Neural crest cell (in vitro differentiated cells): ENCODE measurements at regions not wholly inside any gene's neighbourhood (a gene's known extent, or its start where the extent isn't known, plus 50 kb on each side); places are given as distances from the start of the nearest gene placed in this dataset.

Experiments used
- DNase-seq: peaks from one replicate; pipeline ENCODE4 v3.0.0; 2021; ENCODE audit warnings: low read depth, mixed read lengths, low spot score
- H3K27ac Mint-ChIP-seq: one replicate; pipeline ENCODE4 v1.8.0; 2021; ENCODE audit warnings: mild to moderate bottlenecking, mixed read lengths; ENCODE audit not compliant: unreplicated experiment
- H3K27me3 Mint-ChIP-seq: 2 replicates; pipeline ENCODE4 v1.8.0; 2021; ENCODE audit warnings: low read depth, mild to moderate bottlenecking, mixed read lengths
- H3K36me3 Mint-ChIP-seq: 2 replicates; pipeline ENCODE4 v1.8.0; 2021; ENCODE audit warnings: low read depth, mild to moderate bottlenecking, mixed read lengths
- H3K4me1 Mint-ChIP-seq: 2 replicates; pipeline ENCODE4 v1.8.0; 2021; ENCODE audit warnings: mixed read lengths
- H3K4me3 Mint-ChIP-seq: one replicate; pipeline ENCODE4 v1.8.0; 2021; ENCODE audit warnings: mild to moderate bottlenecking, mixed read lengths
- H3K9me3 Mint-ChIP-seq: 2 replicates; pipeline ENCODE4 v1.8.0; 2021; ENCODE audit warnings: mixed read lengths
- TF ChIP-seq, protein P1 (sequence below): fragments of 200-600 bp; sonication (generic); conservative IDR thresholded peaks from 2 replicates; pipeline ENCODE4 v1.5.0; 2021; ENCODE audit warnings: antibody characterized with exemption, mild to moderate bottlenecking

DNA sequence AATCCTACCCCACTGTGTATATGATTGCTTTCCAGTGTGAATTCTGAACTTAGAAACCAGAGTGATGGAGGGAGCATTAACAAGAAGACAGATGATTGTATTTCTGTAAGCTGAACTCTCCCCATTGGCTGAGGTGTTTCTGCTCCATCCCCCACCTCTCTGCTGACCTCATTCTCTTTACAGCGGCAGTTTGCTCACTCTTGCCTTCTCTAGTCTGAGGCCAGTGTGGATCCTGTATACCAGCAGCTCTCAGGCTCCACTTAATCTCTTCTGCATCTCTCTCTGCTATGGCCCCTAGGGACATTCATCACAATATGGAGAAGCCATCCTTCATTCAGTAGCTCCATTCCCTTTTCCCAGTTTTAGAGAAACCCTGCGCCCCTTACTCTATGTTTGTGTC lies 358.8 kb downstream of the MAN2A1 start:
- Mint-ChIP-seq H3K27me3 (no peaks in the 10 kb centered on the region), H3K36me3 (no peaks in the 10 kb centered on the region), H3K4me3 (no peak overlapping the region), H3K27ac (no peak overlapping the region), H3K4me1 (no peaks in the 10 kb centered on the region), H3K9me3 (peaks cover 7% of the 10 kb centered on the region)
- TF ChIP-seq, protein P1, sequence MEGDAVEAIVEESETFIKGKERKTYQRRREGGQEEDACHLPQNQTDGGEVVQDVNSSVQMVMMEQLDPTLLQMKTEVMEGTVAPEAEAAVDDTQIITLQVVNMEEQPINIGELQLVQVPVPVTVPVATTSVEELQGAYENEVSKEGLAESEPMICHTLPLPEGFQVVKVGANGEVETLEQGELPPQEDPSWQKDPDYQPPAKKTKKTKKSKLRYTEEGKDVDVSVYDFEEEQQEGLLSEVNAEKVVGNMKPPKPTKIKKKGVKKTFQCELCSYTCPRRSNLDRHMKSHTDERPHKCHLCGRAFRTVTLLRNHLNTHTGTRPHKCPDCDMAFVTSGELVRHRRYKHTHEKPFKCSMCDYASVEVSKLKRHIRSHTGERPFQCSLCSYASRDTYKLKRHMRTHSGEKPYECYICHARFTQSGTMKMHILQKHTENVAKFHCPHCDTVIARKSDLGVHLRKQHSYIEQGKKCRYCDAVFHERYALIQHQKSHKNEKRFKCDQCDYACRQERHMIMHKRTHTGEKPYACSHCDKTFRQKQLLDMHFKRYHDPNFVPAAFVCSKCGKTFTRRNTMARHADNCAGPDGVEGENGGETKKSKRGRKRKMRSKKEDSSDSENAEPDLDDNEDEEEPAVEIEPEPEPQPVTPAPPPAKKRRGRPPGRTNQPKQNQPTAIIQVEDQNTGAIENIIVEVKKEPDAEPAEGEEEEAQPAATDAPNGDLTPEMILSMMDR, result no peak
- no peak for DNase-seq

DNA sequence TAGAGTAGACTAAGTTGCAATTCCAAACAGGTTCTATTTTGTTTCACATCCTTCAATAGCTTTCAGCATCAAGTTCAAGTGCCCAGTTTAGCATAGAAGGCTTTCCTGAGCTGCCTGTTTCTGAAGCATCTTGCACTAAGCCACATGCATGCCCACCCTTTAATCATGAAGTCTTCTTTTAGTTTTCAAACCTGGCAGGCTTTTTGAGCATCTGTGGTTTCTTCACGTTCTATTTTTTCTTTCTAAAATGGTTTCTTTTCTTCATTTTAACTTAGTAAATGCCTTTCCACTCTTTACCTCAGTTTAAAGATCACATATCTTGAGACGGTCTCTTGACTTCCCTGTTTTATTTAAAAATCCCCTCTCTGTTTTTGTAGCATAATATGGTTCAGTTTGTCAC lies 360.1 kb downstream of the MAN2A1 start:
- H3K36me3 Mint-ChIP-seq, result no peaks in the 10 kb centered on the region
- TF ChIP-seq, protein P1, result no peak
- DNase-seq, result no peak
- no peak overlapping the region for H3K27ac Mint-ChIP-seq
- no peaks in the 10 kb centered on the region for H3K4me1 Mint-ChIP-seq
- H3K27me3 Mint-ChIP-seq, result no peaks in the 10 kb centered on the region
- H3K4me3 Mint-ChIP-seq, result no peak overlapping the region
- H3K9me3 Mint-ChIP-seq, result no peaks in the 10 kb centered on the region

DNA sequence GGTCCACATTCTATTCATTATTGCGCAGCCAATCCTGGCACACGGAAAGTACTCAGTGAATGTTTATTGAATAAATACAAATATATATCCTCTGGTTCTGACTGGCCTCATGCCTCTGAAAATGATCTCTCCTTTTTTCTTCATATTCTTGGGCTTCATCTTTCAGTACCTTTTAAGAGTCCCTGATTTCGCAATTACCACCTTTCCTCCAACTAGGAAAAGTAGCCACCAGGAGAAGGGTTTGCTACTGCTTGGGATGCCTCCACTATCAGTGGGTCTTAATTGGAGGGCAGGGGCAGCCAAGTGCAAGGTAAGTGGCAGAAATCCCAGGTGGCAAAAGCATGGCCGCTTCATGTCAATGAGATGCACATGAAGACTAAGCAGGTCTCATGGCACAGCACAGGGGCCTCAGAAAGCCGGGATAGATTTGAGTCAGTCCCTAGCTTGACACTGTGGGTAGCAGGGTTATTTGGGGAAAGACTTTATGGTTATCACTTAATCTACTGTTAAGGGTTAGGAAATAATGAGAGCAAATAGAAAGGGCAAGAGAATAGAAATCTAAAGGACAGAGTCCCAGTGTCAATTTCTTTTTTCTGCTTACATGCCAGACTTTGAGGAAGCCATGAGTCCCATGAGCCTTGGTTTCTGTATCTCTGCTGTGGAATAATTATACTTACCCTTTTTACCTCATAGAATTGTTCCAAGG lies 361.1 kb downstream of the MAN2A1 start:
- no peaks in the 10 kb centered on the region for H3K4me1 Mint-ChIP-seq
- no peaks in the 10 kb centered on the region for H3K36me3 Mint-ChIP-seq
- no peak for DNase-seq
- no peak overlapping the region for H3K4me3 Mint-ChIP-seq
- TF ChIP-seq, protein P1, result no peak
- no peaks in the 10 kb centered on the region for H3K9me3 Mint-ChIP-seq
- H3K27me3 Mint-ChIP-seq, result no peaks in the 10 kb centered on the region
- no peak overlapping the region for H3K27ac Mint-ChIP-seq

DNA sequence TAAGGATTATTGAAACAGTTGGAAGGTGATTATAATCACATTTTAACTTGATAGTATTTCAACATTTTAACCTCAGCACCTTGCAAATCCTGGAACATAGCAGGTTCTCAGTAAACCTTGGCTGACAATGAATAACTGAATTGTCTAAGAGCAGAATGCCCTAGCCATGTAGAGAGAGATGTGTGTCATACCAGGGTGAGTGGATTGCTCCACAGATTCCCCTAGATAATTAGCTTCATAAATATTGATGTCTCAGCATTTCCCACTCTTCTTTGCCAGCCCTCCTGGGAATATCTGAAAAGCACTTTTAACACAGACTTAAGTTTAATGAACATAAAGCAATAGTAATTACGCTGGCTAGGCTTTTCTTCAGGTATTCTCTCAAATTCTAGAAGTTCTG lies 363.5 kb downstream of the MAN2A1 start:
- Mint-ChIP-seq H3K27ac (no peak overlapping the region), H3K4me3 (no peak overlapping the region), H3K36me3 (no peaks in the 10 kb centered on the region), H3K9me3 (no peaks in the 10 kb centered on the region), H3K27me3 (no peaks in the 10 kb centered on the region), H3K4me1 (no peaks in the 10 kb centered on the region)
- no peak for DNase-seq
- TF ChIP-seq, protein P1, result no peak

DNA sequence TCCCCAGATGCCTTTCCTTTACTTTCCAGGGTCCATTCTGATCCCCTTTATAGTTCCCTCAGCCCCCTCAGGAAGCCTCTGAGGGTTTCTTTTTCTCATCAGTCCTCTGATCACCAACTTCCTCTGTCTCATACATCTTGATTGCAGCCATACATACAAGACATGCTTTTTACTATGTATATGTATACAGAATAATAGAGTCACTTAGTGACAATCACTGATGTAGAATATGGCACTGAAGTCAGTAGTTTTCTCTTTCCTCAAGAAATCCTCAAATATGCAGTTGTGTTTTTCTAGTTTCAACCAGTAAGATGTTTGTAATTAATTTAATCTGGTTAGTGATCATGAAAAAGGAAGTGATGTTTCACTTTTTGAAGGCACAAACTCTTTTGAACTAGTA lies 364.1 kb downstream of the MAN2A1 start:
- H3K27ac Mint-ChIP-seq, result no peak overlapping the region
- H3K4me1 Mint-ChIP-seq, result no peaks in the 10 kb centered on the region
- no peak for DNase-seq
- no peak overlapping the region for H3K4me3 Mint-ChIP-seq
- H3K27me3 Mint-ChIP-seq, result no peaks in the 10 kb centered on the region
- H3K36me3 Mint-ChIP-seq, result no peaks in the 10 kb centered on the region
- TF ChIP-seq, protein P1, result no peak
- no peaks in the 10 kb centered on the region for H3K9me3 Mint-ChIP-seq
